Effector CD8-positive, alpha-beta T cell (primary cell): ENCODE measurements at regions not wholly inside any gene's neighbourhood (a gene's known extent, or its start where the extent isn't known, plus 50 kb on each side); places are given as distances from the start of the nearest gene placed in this dataset.
A peak's percentile ranks its signal among the peaks of the same experiment; 100 is the strongest.

Experiments used
- DNase-seq: peaks from one replicate; lab custom pipeline; 2025; lab: John Stamatoyannopoulos, UW

DNA sequence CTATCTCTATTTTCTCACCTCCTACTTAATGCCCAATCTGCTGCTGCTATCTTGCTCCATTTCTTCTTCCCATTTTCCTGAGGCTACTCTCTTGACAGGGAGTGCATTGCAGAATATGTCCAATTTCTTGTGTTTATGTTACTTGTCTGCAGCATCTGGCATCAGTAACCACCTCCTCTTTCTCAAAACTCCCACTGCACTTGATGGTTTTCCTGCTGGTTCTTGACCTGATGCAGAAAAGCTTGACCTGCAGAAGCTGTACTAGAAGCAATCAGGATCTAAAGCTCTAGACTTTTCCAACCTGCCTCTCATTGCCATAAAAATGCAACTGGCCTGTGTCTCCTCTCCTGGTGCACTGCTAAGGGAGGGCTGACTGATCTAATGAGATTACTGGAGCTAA is 287.8 kb downstream of the ZEB1 start:
- no peak for DNase-seq

GRCh38 chr10:31605861-31606525 is 287.0 kb downstream of the ZEB1 start:
- DNase-seq, result no peak

DNA sequence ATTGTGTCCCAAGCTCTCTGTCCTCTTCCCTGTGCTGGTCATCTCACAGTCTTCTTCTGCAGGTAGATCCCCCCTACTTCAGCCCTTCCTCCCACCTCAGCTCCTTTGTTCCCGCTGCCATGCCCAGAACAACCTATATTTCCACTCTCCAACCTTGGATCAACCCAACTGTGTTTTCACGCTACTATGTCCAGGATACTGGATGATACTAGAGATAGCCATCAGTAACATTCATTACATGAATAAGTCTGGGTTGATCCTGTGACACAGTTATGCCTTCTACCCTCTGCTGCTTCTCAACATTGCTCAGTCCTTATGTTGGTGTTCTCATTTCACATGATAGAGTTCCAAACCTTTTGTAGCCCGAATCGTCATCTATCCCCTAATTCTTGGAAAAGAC is 286.4 kb downstream of the ZEB1 start:
- DNase-seq, result no peak

DNA sequence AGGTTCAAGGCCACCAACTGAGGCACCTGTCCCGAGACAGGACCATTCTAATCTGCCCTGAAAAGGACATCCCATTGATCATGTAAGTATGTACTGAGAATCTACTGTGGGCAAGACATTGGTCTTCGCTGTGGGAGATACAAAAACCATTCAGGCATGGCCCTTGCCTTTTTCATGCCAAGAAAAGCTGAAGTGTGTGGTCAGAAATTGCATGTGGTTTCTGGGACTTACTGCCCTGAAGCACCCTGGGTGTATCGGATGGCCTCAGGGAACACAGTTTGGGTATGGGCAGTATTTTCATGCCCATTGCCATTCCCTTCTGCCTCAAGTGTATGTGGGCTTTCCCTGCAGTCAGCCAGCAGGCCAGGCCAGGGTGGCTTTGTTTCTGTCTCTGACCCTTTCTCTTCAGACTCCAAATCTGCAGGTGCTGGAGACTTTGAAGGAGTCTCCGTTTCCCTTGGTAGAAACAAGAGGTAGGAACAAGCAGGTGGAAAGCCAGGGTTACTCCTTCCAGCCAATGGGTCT is 285.7 kb downstream of the ZEB1 start:
- DNase-seq, result no peak

- no peak for DNase-seq
Measured at GRCh38 chr10:31604096-31604495, 285.1 kb downstream of the ZEB1 start.

GRCh38 chr10:31603235-31604087 is 284.4 kb downstream of the ZEB1 start:
- DNase-seq, result peak; percentile 60

GRCh38 chr10:31602541-31603234 is 283.7 kb downstream of the ZEB1 start:
- no peak for DNase-seq

DNA sequence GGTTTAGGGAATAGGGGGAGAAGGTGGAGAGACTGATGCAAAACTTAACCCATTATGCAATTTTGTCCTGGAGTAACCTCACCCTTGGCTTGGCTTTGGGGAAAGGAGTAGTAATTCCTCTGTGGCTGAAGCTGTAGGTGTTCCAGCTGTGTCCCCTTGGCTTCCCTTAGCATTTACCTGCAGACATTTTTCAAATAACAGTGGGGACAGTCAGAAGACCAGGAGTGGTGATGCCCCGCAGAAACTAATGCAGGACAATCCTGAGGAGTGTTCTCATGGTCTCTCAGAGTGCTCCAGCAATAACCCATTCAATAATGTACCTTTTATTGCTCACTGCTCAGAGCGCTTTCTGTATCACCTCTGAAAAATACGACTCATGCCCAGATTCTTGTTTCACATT is 282.1 kb downstream of the ZEB1 start:
- no peak for DNase-seq

DNA sequence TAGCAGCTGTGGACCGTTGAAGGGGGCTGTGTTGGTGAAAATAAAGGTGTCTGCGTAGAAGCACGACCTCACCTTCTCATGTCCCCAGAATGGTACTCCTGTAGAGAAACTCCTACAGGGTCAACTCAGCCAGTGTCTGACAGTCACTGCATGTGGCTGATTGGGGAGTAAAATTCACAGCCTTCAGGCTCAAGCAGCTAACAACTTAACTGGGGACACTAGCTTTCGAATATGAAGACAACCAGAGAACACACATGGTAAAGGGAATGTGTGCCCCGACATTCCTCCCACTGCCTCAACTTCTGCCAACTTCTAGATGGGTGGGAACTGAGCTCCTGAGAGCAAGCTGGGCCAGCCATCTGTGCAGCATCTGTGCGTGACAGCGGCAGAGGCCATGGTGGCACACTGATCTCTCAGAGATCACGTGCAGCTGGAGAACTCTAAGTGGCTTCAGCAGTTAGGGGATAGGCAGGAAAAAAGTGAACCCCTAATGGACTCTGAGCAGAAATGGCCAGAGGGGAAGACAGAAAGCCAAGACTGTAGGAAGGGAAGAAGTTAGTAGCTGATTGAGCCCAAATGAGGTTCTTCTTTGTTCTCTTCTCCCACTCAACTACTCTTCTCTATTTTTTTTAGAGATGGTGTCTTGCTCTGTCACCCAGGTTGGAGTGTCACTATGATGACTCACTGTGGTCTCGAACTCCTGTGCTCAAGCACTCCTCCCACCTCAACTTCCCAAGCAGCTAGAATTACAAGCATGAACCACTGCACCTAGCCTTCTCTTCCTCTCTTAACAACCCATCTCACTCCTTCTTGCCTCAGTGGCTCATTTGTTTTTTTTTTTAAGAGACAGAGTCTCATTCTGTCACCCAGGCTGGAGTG is 280.8 kb downstream of the ZEB1 start:
- DNase-seq, result no peak

GRCh38 chr10:31596765-31597164 is 277.7 kb downstream of the ZEB1 start:
- DNase-seq, result no peak

DNA sequence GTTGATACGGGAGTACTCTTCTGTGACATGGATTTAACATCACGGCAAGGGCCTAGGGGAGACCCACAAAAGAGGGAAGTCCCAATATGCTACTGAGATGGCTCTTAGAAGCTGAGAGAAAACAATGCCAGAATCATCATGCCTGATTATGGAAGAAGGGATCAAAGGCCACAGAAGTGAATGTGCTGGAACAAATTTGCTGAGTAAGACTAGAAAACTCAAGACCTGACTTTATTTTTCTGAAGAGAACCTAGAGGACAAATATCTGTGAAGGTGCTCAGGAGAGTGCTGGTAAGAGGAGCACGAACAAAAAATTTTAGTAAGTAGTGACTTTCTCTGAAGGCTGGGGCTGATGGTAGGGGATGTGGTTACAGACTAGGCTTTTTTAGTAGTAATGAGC is 277.0 kb downstream of the ZEB1 start:
- no peak for DNase-seq

GRCh38 chr10:31594347-31594873 is 275.4 kb downstream of the ZEB1 start:
- DNase-seq, result no peak

GRCh38 chr10:31593124-31593523 is 274.1 kb downstream of the ZEB1 start:
- DNase-seq, result no peak

- no peak for DNase-seq
Measured at GRCh38 chr10:31591569-31591968, 272.6 kb downstream of the ZEB1 start.

DNA sequence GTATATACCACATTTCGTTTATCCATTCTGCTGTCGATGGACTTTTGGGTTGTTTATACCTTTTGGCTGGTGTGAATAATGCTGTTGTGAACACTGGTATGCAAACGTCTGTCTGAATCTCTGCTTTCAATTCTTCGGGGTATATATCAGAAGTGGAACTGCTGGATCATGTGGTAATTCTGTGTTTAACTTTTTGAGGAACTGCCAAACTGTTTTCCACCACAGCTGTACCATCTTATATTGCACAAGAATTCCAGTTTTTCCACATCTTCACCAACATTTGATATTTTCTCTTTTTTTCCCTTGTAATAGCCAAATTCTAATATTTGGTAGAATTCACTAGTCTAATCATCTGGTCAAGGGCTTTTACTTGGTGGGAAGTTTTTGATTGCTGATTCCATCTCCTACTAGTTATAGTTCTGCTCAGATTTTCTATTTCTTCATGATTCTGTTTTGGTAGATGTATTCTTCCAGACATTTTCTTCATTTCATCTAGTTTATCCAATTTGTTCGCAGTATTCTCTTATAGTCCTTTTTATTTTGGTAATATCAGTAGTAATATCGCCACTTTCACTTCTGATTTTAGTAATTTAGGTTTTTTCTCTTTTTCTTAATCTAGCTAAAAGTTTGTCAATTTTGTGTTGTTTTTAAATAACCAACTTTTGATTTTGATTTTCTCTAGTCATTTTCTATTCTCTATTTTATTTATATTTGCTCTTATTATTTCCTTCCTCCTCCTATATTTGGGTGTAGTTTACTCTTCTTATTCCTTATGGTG is 271.2 kb downstream of the ZEB1 start:
- no peak for DNase-seq

GRCh38 chr10:31587691-31588090 is 268.7 kb downstream of the ZEB1 start:
- DNase-seq, result no peak

- DNase-seq, result no peak
Measured at GRCh38 chr10:31586723-31587638, 268.0 kb downstream of the ZEB1 start.

- no peak for DNase-seq
Measured at GRCh38 chr10:31584876-31585275, 265.9 kb downstream of the ZEB1 start.

- no peak for DNase-seq
Measured at GRCh38 chr10:31584098-31584631, 265.1 kb downstream of the ZEB1 start.
